Pancreas (tissue), 10 donors: ENCODE measurements at regions not wholly inside any gene's neighbourhood (a gene's known extent, or its start where the extent isn't known, plus 50 kb on each side); places are given as distances from the start of the nearest gene placed in this dataset.

Experiments
- ATAC-seq, 4 donors: fragments of 200-7000 bp; cut with Tn5 transposase; one replicate each; pipeline versions ENCODE4 v1.8.0 to v1.9.1; 2020; ENCODE audit warnings: mild to moderate bottlenecking in 4 of 4, moderate library complexity in 4 of 4
- DNase-seq, 6 donors: peaks; one replicate each; pipeline ENCODE4 v3.0.0-alpha.2; 2020
- FAIRE-seq: peaks from 2 replicates; lab custom pipeline; 2012; peaks lifted over from hg19 to GRCh38; lab: Jason Lieb, UNC
- H3K27ac ChIP-seq, 4 donors: fragments of 200-600 bp; sonication (generic); 1 replicate in 3 of 4; 2 replicates in 1 of 4; pipeline versions ENCODE4 v1.5.0 to v1.8.0; 2020
- H3K27me3 ChIP-seq, 4 donors: fragments of 200-600 bp; one replicate each; pipeline ENCODE4 v1.8.0; 2021
- H3K36me3 ChIP-seq, 3 donors: fragments of 200-600 bp; sonication (generic) in 1 of 3; one replicate each; pipeline versions ENCODE4 v1.5.0 to v1.8.0; 2020 to 2021
- H3K4me1 ChIP-seq, 3 donors: fragments of 200-600 bp; one replicate each; pipeline ENCODE4 v1.8.0; 2021
- H3K4me3 ChIP-seq, 4 donors: fragments of 200-600 bp; sonication (generic) in 2 of 4; one replicate each; pipeline versions ENCODE4 v1.5.0 to v1.8.0; 2020 to 2021
- H3K9me3 ChIP-seq, 4 donors: fragments of 200-600 bp; one replicate each; pipeline ENCODE4 v1.8.0; 2021
- CTCF ChIP-seq, 4 donors: fragments of 200-600 bp; sonication (generic) in 3 of 4; IDR thresholded peaks; one replicate each; pipeline versions ENCODE4 v1.5.0 to v1.8.0; 2021; ENCODE audit warnings: antibody characterized with exemption in 4 of 4
- WGBS, 2 donors: extraction: QIAGEN DNeasy Blood & Tissue Kit; methylation state at CpG; one replicate each; pipeline ENCODE4 v1.1.7; 2013; 5-methylcytosine and 5-hydroxymethylcytosine counted together
- intact Hi-C, 3 donors: fragments of 100-400 bp; cut with DNase I; formaldehyde crosslinking; loops; one replicate each; pipeline versions ENCODE4 v1.11.1 to v1.14.2; 2022
- donor health status: healthy with polysubstance abuse.
- donor health status: DM: no; HTN: no; CAD: no; lungs with moderate emphysema.
- donor health status: DM: no; HTN: no; CAD: no.
- donor health status: control.
- donor health status: control.
- donor health status: Bipolar disorder and iron deficiency.
- donor health status: DM: yes; HTN: yes; CAD: no.
- donor health status: DM: no; HTN: no; CAD: no.
- donor health status: DM: no; HTN: no; CAD: no.
- donor health status: DM: yes; HTN: yes; CAD: no.

- TF ChIP-seq CTCF (IDR thresholded peaks at IDR 0.05): no peak
- no peaks in the 10 kb centered on the region for H3K9me3 ChIP-seq
- intact Hi-C loops: no loop called here
- H3K36me3 ChIP-seq: no peaks in the 10 kb centered on the region
- ATAC-seq (no peak), DNase-seq (no peak), FAIRE-seq (no peak)
- H3K4me3 ChIP-seq: no peak overlapping the region
- no peak overlapping the region for H3K27ac ChIP-seq
- WGBS, 2 donors: 88 to 95% methylated on average over 5 of the region's 5 CpGs
- H3K27me3 ChIP-seq: no peaks in the 10 kb centered on the region
- H3K4me1 ChIP-seq: no peaks in the 10 kb centered on the region
Measured at GRCh38 chr5:68970617-68971016, 123.2 kb upstream of the SLC30A5 start.

GRCh38 chr5:68973696-68974095 is 120.1 kb upstream of the SLC30A5 start:
- FAIRE-seq: no peak
- H3K4me3 ChIP-seq: no peak overlapping the region
- WGBS, 2 donors: 74 to 94% methylated on average over 5 of the region's 5 CpGs
- TF ChIP-seq CTCF (IDR thresholded peaks at IDR 0.05): no peak
- H3K4me1 ChIP-seq: no peaks in the 10 kb centered on the region
- H3K9me3 ChIP-seq: no peaks in the 10 kb centered on the region
- DNase-seq: no peak
- H3K27ac ChIP-seq: no peak overlapping the region
- H3K36me3 ChIP-seq: no peaks in the 10 kb centered on the region
- no peaks in the 10 kb centered on the region for H3K27me3 ChIP-seq
- intact Hi-C loops: no loop called here
- no peak for ATAC-seq

- intact Hi-C loops: no loop called here
- DNase-seq: no peak
- no peak for FAIRE-seq
- no peak for ATAC-seq
- no peaks in the 10 kb centered on the region for H3K36me3 ChIP-seq
- no peaks in the 10 kb centered on the region for H3K27me3 ChIP-seq
- no peak overlapping the region for H3K4me3 ChIP-seq
- no peaks in the 10 kb centered on the region for H3K4me1 ChIP-seq
- no peak overlapping the region for H3K27ac ChIP-seq
- no peaks in the 10 kb centered on the region for H3K9me3 ChIP-seq
- WGBS, 2 donors: 76 to 77% methylated on average over 2 of the region's 2 CpGs
- TF ChIP-seq CTCF (IDR thresholded peaks at IDR 0.05): no peak
Measured at GRCh38 chr5:68983043-68983442, 110.8 kb upstream of the SLC30A5 start.

GRCh38 chr5:68983959-68984358 is 109.9 kb upstream of the SLC30A5 start:
- no peak for TF ChIP-seq CTCF (IDR thresholded peaks at IDR 0.05)
- Histone ChIP-seq H3K27me3 (no peaks in the 10 kb centered on the region), H3K4me1 (no peaks in the 10 kb centered on the region), H3K27ac (no peak overlapping the region), H3K4me3 (no peak overlapping the region), H3K9me3 (no peaks in the 10 kb centered on the region), H3K36me3 (no peaks in the 10 kb centered on the region)
- ATAC-seq (no peak), FAIRE-seq (no peak), DNase-seq (no peak)
- WGBS, 2 donors: 71 to 74% methylated on average over 3 of the region's 3 CpGs
- intact Hi-C loops: no loop called here

- WGBS, 2 donors: 95 to 99% methylated on average over 1 of the region's 1 CpG
- ATAC-seq (no peak), FAIRE-seq (no peak), DNase-seq (no peak)
- Histone ChIP-seq H3K4me3 (no peak overlapping the region), H3K27me3 (no peaks in the 10 kb centered on the region), H3K9me3 (no peaks in the 10 kb centered on the region), H3K36me3 (no peaks in the 10 kb centered on the region), H3K4me1 (no peaks in the 10 kb centered on the region), H3K27ac (no peak overlapping the region)
- intact Hi-C loops: no loop called here
- no peak for TF ChIP-seq CTCF (IDR thresholded peaks at IDR 0.05)
Measured at GRCh38 chr5:68991279-68992084, 102.3 kb upstream of the SLC30A5 start.
